SU-DHL-6 (cell line): ENCODE measurements at regions not wholly inside any gene's neighbourhood (a gene's known extent, or its start where the extent isn't known, plus 50 kb on each side); places are given as distances from the start of the nearest gene placed in this dataset.

Experiments used
- EZH2phosphoT487 ChIP-seq: fragments of 200-600 bp; sonication (generic), shearing (Covaris generic); conservative IDR thresholded peaks from 2 replicates; pipeline ENCODE4 v1.6.1; 2018; ENCODE audit warnings: mild to moderate bottlenecking, antibody characterized with exemption, low read length, moderate library complexity, mixed read lengths
- TF ChIP-seq, protein P1 (sequence below): fragments of 200-600 bp; sonication (generic); IDR thresholded peaks from one replicate; pipeline ENCODE4 v1.5.1; 2017; ENCODE audit warnings: antibody characterized with exemption, mild to moderate bottlenecking, low read length, moderate library complexity; ENCODE audit not compliant: insufficient read depth, poor library complexity, severe bottlenecking

DNA sequence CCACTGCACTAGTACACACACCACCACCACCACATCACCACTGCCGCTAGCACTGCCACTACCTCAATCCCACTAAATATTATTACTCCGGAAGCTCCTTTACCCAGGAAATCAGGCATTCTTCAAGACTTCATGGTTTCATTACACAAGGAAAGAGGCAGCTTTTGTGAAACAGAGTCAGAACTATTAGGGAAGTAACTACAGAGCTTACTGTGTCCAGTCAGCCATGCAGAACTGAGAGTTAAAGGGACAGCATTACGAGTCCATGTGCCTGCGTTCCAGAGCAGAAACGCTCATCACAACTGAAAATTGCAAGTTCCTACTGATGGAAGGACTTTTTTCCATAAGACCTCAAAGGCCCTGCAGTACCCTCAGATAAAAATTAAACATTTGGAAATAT is 103.2 kb upstream of the FRG1 start:
- TF ChIP-seq, protein P1, sequence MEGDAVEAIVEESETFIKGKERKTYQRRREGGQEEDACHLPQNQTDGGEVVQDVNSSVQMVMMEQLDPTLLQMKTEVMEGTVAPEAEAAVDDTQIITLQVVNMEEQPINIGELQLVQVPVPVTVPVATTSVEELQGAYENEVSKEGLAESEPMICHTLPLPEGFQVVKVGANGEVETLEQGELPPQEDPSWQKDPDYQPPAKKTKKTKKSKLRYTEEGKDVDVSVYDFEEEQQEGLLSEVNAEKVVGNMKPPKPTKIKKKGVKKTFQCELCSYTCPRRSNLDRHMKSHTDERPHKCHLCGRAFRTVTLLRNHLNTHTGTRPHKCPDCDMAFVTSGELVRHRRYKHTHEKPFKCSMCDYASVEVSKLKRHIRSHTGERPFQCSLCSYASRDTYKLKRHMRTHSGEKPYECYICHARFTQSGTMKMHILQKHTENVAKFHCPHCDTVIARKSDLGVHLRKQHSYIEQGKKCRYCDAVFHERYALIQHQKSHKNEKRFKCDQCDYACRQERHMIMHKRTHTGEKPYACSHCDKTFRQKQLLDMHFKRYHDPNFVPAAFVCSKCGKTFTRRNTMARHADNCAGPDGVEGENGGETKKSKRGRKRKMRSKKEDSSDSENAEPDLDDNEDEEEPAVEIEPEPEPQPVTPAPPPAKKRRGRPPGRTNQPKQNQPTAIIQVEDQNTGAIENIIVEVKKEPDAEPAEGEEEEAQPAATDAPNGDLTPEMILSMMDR = no peak
- TF ChIP-seq EZH2phosphoT487 = no peak
